GM18499 (cell line): ENCODE measurements at regions not wholly inside any gene's neighbourhood (a gene's known extent, or its start where the extent isn't known, plus 50 kb on each side); places are given as distances from the start of the nearest gene placed in this dataset.
"Not testable (repeated sequence)": the region's sequence is repeated elsewhere in the genome, so short reads cannot be mapped to it uniquely, and the experiment has no call there.

Source experiments
- ATAC-seq: cut with Tn5 transposase; IDR thresholded peaks from one replicate; pipeline ENCODE4 v1.9.1; 2021; ENCODE audit warnings: moderate number of reproducible peaks; ENCODE audit not compliant: insufficient read depth, unreplicated experiment

GRCh38 chr17:72560303-72561247 is 439.8 kb downstream of the SOX9 start:
- no peak for ATAC-seq

- no peak for ATAC-seq
These were observed 440.4 kb downstream of the SOX9 start for GRCh38 chr17:72561266-72561665.

GRCh38 chr17:72561680-72562079 is 440.9 kb downstream of the SOX9 start:
- ATAC-seq, result no peak

- no peak for ATAC-seq
These were observed 441.9 kb downstream of the SOX9 start for GRCh38 chr17:72562615-72563188.

GRCh38 chr17:72563952-72564351 is 443.1 kb downstream of the SOX9 start:
- no peak for ATAC-seq

- ATAC-seq, result no peak
These were observed 444.2 kb downstream of the SOX9 start for GRCh38 chr17:72565006-72565405.

- no peak for ATAC-seq
These were observed 444.9 kb downstream of the SOX9 start for GRCh38 chr17:72565758-72566157.

GRCh38 chr17:72566671-72567484 is 446.1 kb downstream of the SOX9 start:
- no peak for ATAC-seq

- no peak for ATAC-seq
These were observed 447.0 kb downstream of the SOX9 start for GRCh38 chr17:72567774-72568173.

GRCh38 chr17:72569148-72569946 is 448.5 kb downstream of the SOX9 start:
- no peak for ATAC-seq

GRCh38 chr17:72571813-72572396 is 451.1 kb downstream of the SOX9 start:
- no peak for ATAC-seq

GRCh38 chr17:72572604-72573491 is 452.0 kb downstream of the SOX9 start:
- ATAC-seq, result no peak

- not testable (repeated sequence) for ATAC-seq
These were observed 452.6 kb downstream of the SOX9 start for GRCh38 chr17:72573492-72573801.

- no peak for ATAC-seq
These were observed 454.1 kb downstream of the SOX9 start for GRCh38 chr17:72574675-72575510.

- ATAC-seq, result no peak
These were observed 454.9 kb downstream of the SOX9 start for GRCh38 chr17:72575542-72576233.

- ATAC-seq, result no peak
These were observed 455.5 kb downstream of the SOX9 start for GRCh38 chr17:72576289-72576759.

- ATAC-seq, result no peak
These were observed 458.1 kb downstream of the SOX9 start for GRCh38 chr17:72578817-72579470.
